Right lobe of liver (tissue), 6 donors: ENCODE measurements at regions not wholly inside any gene's neighbourhood (a gene's known extent, or its start where the extent isn't known, plus 50 kb on each side); places are given as distances from the start of the nearest gene placed in this dataset.

Source experiments
- ATAC-seq, 4 donors: fragments of 200-7000 bp; cut with Tn5 transposase; one replicate each; pipeline ENCODE4 v1.9.1; 2020; ENCODE audit warnings: mild to moderate bottlenecking in 4 of 4, moderate library complexity in 4 of 4
- DNase-seq, 3 donors: peaks; one replicate each; pipeline ENCODE4 v3.0.0-alpha.2; 2020
- H3K27ac ChIP-seq, 3 donors: fragments of 200-600 bp; one replicate each; pipeline ENCODE4 v1.8.0; 2022
- H3K27me3 ChIP-seq, 2 donors: fragments of 200-600 bp; one replicate each; pipeline ENCODE4 v1.8.0; 2022
- H3K36me3 ChIP-seq, 4 donors: fragments of 200-600 bp; sonication (generic) in 1 of 4; one replicate each; pipeline versions ENCODE4 v1.5.1 to v1.8.0; 2017 to 2022; ENCODE audit warnings: control low read depth in 1 of 4
- H3K4me1 ChIP-seq, 4 donors: fragments of 200-600 bp; sonication (generic) in 1 of 4; one replicate each; pipeline versions ENCODE4 v1.5.1 to v1.8.0; 2017 to 2022; ENCODE audit warnings: control low read depth in 1 of 4
- H3K4me3 ChIP-seq, 3 donors: fragments of 200-600 bp; one replicate each; pipeline ENCODE4 v1.8.0; 2022
- H3K9me3 ChIP-seq, 4 donors: fragments of 200-600 bp; sonication (generic) in 1 of 4; one replicate each; pipeline versions ENCODE4 v1.5.1 to v1.8.0; 2017 to 2022; ENCODE audit warnings: control low read depth in 1 of 4
- CTCF ChIP-seq, 4 donors: fragments of 200-600 bp in 3 of 4; fragments of 450-650 bp in 1 of 4; IDR thresholded peaks; one replicate each; pipeline versions ENCODE4 v1.5.1 to v1.8.0; 2016 to 2022; ENCODE audit warnings: antibody characterized with exemption in 4 of 4, mild to moderate bottlenecking in 2 of 4
- POLR2A ChIP-seq: fragments of 450-650 bp; IDR thresholded peaks from one replicate; pipeline ENCODE4 v1.6.1; 2017; ENCODE audit warnings: antibody characterized with exemption, mild to moderate bottlenecking
- WGBS: methylation state at CpG from one replicate; pipeline ENCODE4 v1.1.6; 2018; ENCODE audit warnings: low coverage, low lambda C conversion rate; ENCODE audit not compliant: insufficient coverage; ENCODE audit errors: missing lambda C conversion rate; 5-methylcytosine and 5-hydroxymethylcytosine counted together
- intact Hi-C, 2 donors: fragments of 100-400 bp; cut with DNase I; formaldehyde crosslinking; loops; one replicate each; pipeline versions ENCODE4 v1.11.2 to v1.14.1; 2022
- donor health status: DM: no; HTN: yes; CAD: no.
- donor health status: DM: no; HTN: no; CAD: no.
- donor health status: DM: no; HTN: no; CAD: no.
- donor health status: DM: no; HTN: yes; CAD: no.
- donor health status: DM: no; HTN: yes; CAD: no.

DNA sequence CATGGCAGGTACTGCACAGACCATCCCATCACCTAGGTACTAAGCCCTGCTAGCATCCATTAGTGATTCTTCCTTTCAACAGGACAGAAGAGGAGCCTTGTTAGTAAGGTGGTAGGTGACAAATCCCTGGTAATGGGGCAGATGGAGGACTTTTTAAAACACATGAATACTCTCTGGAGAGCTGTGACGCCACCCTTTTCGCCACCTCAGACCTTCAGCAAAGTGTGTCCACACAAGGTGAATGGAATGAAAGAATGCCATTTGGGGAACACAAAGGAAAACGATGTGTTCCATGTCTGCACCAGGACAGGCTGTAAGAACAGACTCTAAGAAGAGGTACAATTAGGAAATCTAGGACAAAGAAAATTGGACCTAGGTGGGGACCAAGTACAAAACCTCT lies 110.5 kb upstream of the CARMIL1 start:
- intact Hi-C loops, result no loop called here
- Histone ChIP-seq H3K9me3 (no peaks in the 10 kb centered on the region), H3K4me1 (peaks cover 0 to 29% (median 6%) of the 10 kb centered on the region in 4 donors), H3K4me3 (no peak overlapping the region), H3K27ac (no peak overlapping the region), H3K36me3 (no peaks in the 10 kb centered on the region), H3K27me3 (no peaks in the 10 kb centered on the region)
- no peak for TF ChIP-seq CTCF (IDR thresholded peaks at IDR 0.05)
- TF ChIP-seq POLR2A, result no peak
- WGBS, result 81% methylated on average over 2 of the region's 3 CpGs
- ATAC-seq (no peak), DNase-seq (no peak)

DNA sequence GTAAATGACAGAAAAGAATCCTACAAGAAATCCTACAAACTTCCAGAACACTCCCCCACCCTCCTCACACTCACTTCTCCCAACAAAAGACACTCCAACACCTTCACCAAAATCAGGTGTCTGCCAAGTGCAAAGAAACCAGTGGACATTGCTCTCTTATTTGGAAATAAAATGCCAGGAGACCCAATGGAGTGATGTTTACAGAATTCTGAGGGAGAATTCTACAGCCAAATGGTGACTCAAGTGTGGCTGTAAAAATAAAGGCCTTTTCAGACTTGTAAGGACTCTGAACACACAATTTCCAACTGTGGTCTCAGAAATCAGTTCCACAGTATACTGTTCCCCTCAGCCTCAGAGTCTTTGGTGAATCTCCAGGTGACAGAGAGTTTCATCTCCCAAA lies 109.6 kb upstream of the CARMIL1 start:
- Histone ChIP-seq H3K4me1 (peaks cover 0 to 29% (median 6%) of the 10 kb centered on the region in 4 donors), H3K4me3 (no peak overlapping the region), H3K27me3 (no peaks in the 10 kb centered on the region), H3K27ac (peak overlapping the region; percentile 34 to 41 (median 38)), H3K36me3 (no peaks in the 10 kb centered on the region), H3K9me3 (no peaks in the 10 kb centered on the region)
- peak; percentile 29 to 63 (median 44) for ATAC-seq
- intact Hi-C loops, result no loop called here
- DNase-seq, result no peak
- no peak for TF ChIP-seq CTCF (IDR thresholded peaks at IDR 0.05)
- TF ChIP-seq POLR2A, result no peak

- TF ChIP-seq POLR2A (no peak), CTCF (IDR thresholded peaks at IDR 0.05) (no peak)
- Histone ChIP-seq H3K4me3 (no peak overlapping the region), H3K36me3 (no peaks in the 10 kb centered on the region), H3K4me1 (peaks cover 0 to 25% (median 6%) of the 10 kb centered on the region in 4 donors), H3K27ac (peak overlapping the region; percentile 34 to 41 (median 38)), H3K9me3 (no peaks in the 10 kb centered on the region), H3K27me3 (no peaks in the 10 kb centered on the region)
- DNase-seq, result no peak
- no peak for ATAC-seq
- intact Hi-C loops, result no loop called here
- 80% methylated on average over 7 of the region's 7 CpGs for WGBS
Measured at GRCh38 chr6:25169961-25170360, 109.2 kb upstream of the CARMIL1 start.

GRCh38 chr6:25170640-25171039 lies 108.5 kb upstream of the CARMIL1 start:
- H3K27me3 ChIP-seq, result no peaks in the 10 kb centered on the region
- TF ChIP-seq CTCF (IDR thresholded peaks at IDR 0.05) (no peak), POLR2A (no peak)
- no peaks in the 10 kb centered on the region for H3K9me3 ChIP-seq
- intact Hi-C loops, result no loop called here
- H3K27ac ChIP-seq, result peak overlapping the region in 2 of 3 donors; percentile 5 to 41
- DNase-seq, result no peak
- peaks cover 0 to 22% (median 6%) of the 10 kb centered on the region in 4 donors for H3K4me1 ChIP-seq
- H3K36me3 ChIP-seq, result no peaks in the 10 kb centered on the region
- H3K4me3 ChIP-seq, result no peak overlapping the region
- peak; percentile 14 to 69 (median 48) for ATAC-seq

GRCh38 chr6:25171301-25171700 lies 107.9 kb upstream of the CARMIL1 start:
- H3K4me3 ChIP-seq, result no peak overlapping the region
- peaks cover 0 to 20% (median 6%) of the 10 kb centered on the region in 4 donors for H3K4me1 ChIP-seq
- no peak for TF ChIP-seq POLR2A
- no peak for TF ChIP-seq CTCF (IDR thresholded peaks at IDR 0.05)
- H3K9me3 ChIP-seq, result no peaks in the 10 kb centered on the region
- ATAC-seq, result no peak
- no peaks in the 10 kb centered on the region for H3K27me3 ChIP-seq
- WGBS, result 88% methylated on average over 1 of the region's 1 CpG
- H3K27ac ChIP-seq, result no peak overlapping the region
- no peak for DNase-seq
- intact Hi-C loops, result no loop called here
- H3K36me3 ChIP-seq, result no peaks in the 10 kb centered on the region
